ENCODE measurements at regions not wholly inside any gene's neighbourhood (a gene's known extent, or its start where the extent isn't known, plus 50 kb on each side); places are given as distances from the start of the nearest gene placed in this dataset.

DNA sequence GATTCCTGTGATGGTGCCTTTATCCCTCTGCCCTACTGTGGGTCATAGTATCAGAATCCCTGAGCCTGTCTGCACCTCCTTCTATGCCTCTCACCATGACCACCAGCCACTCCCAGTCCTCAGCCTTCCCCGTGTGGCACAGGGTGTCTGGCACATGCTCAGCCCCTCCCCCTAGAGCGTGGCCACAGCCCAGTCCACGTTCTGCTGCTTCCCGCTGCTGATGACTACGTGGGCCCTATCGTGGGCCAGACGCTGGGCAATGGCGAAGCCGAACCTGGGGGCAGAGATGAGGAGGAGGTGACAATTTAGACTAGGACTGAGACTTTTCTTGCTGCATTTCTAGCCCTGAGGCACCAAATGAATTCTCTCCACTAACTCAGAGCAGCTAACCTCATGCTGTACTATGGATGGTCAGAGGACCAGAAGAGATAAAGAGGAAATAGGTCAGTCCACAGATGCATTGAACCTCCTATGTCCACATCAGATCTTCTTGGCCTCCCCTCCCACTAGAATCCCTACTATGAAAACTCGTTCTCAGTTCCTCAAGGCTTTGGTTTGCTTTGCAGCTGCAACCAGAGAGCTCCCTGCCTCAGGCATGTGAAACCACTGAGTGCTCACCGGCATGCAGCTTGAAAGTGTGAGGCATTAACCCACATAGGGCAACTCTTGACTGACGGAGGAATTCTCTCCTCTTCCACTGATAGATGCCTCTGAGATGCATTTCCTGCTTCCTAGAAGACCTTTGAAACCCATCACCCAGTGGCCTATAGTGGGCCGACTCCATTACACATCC is 126.3 kb upstream of the DHRS4 start:
- DNase-seq (ENCODE audit: extremely low read depth in 1 of 11, low read depth in 9 of 11, low spot score in 4 of 11) = no peak

DNA sequence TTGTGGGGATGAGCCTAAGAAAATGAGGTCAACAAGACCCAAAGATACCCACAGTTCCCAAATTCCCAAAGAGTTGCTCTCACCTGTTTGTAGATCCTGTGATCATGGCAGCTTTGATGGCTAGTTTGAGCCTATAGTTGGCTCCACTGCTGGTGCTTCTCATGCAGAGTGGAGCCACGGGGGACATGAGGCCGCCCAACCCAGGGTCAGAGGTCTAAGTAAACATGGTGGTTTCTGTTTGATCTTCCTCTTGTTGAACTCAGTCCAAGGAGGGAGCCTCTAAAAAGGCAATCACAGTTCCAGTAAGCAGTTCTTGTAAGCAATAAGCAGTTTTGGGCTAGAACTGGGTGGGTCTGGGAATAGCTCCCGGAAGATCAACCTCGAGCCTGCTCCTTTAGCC is 125.6 kb upstream of the DHRS4 start:
- DNase-seq (ENCODE audit: extremely low read depth in 1 of 11, low read depth in 9 of 11, low spot score in 4 of 11) = no peak

DNA sequence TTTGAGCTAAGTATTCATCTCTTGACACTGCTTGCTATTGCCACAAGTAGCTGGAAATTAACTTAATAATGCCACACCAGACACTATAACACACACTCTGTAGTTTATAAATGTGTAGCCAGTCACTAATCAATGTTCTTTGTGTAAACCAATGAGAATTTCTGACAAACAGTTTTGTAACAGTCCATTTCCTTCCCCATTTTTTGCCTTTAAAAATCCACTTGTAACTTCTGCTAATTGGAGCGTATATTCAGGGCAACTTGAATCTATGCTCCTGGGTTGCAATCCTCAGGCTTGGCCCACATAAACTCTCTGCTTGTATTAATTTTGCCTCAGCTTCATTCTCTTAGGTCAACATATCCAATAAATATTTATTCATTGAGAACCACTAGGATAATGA is 125.0 kb upstream of the DHRS4 start:
- no peak for DNase-seq (ENCODE audit: extremely low read depth in 1 of 11, low read depth in 9 of 11, low spot score in 4 of 11)

DNA sequence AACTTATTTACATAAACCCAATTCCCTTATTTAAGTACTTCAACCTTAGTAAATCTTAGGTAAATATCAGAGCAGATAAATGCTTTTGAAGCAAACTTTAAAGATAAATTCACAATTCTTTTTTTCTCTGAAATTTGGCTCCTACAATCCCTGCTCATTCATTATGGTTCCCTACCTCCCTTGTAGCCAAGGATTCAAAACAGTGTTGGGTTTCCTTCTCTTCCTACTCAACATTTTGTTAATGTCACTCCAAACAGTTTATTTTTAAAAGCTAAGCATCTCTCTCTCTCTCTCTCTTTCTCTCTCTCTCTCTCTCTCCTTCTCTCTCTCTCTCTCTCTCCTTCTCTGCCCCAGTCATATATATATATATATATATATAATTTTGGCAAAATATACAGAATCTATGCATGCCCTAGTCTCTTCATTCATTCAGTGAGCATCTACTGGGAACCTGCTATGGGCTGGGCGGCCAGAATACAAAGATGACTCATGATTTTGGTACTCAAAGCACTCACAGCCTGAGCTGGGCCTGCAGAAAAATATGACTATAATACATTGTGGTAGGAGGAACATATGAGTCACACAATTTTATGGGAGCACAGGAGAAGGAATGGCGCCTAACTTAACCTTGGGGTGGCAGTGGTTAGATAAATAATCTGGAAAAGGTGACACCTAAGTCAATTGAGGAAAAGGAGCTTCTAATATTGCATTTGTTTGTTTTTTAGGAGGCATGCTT is 123.7 kb upstream of the DHRS4 start:
- DNase-seq (ENCODE audit: extremely low read depth in 1 of 11, low read depth in 9 of 11, low spot score in 4 of 11) = no peak

DNA sequence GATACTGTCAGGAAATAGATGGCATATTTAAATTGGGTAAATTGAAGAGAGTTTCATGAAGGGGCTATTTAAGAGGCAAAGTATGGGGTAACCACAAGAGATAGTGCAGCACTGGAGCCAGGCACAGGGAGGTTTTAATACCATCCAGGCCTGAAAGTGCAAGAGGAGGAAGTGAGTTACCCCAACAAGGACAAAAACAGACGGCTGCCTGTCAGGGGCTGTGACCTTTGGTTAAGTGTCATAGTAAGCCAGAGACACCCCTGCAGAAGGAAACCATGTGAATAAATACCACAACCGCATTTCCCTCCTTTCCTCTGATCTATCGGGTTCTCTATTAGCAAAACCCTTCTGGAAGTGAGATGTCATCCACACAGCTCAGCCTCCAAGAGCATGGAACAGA is 122.0 kb upstream of the DHRS4 start:
- DNase-seq (ENCODE audit: extremely low read depth in 1 of 11, low read depth in 9 of 11, low spot score in 4 of 11) = no peak

DNA sequence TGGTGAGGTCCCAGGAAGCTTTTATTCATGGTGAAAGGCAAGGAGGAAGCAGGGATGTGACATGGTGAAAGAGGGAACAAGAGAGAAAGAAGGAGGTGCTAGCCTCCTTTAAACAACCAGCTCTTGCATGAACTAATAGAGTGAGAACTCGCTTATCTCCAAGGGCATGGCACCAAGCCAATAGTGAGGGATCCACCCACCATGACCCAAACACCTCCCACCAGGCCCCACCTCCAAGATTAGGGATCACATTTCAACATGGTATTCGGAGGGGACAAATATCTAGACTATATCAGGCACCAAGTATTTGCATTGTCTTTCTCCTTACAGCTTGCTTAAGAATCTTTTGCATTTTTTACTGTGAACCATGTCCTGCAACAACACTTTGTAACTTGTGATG is 91.9 kb upstream of the DHRS4 start:
- DNase-seq (ENCODE audit: extremely low read depth in 1 of 11, low read depth in 9 of 11, low spot score in 4 of 11) = no peak

DNA sequence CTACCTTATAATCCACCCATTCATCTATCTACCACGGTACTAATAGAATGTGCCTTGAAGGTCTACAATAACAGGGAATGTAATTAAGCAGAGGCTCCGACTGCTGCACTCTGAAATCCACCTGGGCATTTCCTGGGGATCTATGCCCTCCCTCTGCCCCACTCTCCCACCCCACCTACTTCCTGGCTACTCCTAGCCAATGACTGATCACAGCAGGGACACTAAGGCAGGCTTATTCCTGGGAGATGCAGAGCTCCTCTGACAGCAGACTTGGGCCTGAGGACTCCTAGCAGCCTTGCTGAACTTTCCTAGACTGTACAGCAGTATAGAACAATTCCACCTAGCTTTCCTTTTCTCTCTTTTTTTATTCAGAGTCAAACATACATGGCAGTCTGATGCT is 91.1 kb upstream of the DHRS4 start:
- DNase-seq (ENCODE audit: extremely low read depth in 1 of 11, low read depth in 9 of 11, low spot score in 4 of 11) = no peak

DNA sequence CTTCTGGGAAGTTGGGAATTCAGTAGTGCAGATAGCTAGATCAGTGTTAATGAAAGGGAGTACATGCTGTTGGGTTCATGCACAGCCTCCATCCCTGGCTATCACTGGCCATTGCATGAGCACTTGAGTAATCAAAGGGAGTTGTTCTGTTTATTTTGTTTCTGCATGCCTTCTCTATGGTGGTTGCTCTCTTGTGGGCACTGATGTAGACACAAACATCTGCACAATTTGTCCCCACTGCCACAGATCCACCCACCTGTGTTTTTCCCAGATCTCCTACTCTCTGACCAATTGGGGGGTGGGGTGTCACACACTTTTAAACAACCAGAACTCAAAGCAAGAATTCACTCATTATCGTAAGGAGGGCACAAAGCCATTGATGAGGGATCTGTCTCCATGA is 89.7 kb upstream of the DHRS4 start:
- DNase-seq (ENCODE audit: extremely low read depth in 1 of 11, low read depth in 9 of 11, low spot score in 4 of 11) = no peak

DNA sequence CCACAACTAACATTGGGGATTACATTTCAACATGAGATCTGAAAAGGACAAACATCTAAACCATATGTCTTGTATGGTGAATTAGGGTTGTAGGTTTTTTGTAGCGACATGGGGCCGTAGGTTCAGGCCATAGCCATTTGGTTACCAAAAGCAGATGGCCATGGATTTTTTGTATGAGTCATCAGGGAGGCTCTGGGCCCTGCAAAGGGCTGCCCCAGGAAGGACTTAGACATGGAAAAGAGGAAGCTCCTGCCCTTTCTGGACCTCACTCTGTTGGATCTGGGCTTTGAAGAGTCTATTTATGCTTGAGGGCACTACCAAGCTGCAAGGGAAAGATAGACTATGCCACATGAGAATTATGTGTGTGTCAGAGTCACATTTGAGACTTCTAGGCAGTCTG is 89.3 kb upstream of the DHRS4 start:
- DNase-seq (ENCODE audit: extremely low read depth in 1 of 11, low read depth in 9 of 11, low spot score in 4 of 11) = no peak

DNA sequence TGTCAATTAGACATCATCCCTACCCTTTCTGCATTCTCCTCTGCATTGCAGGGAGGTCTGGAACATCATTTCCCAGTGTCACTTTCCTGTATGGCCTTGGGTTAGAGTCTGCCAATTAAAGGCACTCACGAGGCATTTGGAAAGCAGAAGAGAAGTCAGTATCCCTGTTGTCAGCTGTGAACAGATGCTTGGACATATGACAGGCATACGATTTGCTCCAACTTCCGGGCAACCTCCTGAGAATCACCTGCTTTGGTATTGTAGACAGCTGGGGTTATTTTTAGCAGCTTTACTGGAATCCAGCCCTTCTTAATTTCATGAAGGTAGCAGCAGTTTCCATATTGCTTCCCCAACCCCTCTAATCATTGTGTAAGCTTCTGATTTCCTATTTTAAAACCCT is 88.7 kb upstream of the DHRS4 start:
- DNase-seq (ENCODE audit: extremely low read depth in 1 of 11, low read depth in 9 of 11, low spot score in 4 of 11) = no peak

DNA sequence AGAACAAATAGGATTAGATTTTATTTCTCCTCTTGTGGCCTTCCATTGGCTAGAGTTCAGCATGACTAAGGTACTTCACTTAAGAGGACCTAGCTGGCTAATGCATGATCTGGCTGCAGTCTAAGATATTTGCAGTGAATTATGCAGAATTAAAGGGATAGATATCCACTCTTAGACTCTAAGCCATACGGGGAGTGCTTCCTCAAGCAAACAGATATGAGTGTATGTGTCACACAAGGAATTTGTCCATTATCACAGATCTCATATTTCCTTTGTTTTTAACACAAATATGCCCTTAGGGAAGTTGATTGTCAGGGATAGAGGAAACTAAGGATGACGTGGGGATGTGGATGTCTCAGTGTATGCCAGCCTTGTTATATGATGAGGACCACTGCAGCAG is 88.1 kb upstream of the DHRS4 start:
- no peak for DNase-seq (ENCODE audit: extremely low read depth in 1 of 11, low read depth in 9 of 11, low spot score in 4 of 11)

DNA sequence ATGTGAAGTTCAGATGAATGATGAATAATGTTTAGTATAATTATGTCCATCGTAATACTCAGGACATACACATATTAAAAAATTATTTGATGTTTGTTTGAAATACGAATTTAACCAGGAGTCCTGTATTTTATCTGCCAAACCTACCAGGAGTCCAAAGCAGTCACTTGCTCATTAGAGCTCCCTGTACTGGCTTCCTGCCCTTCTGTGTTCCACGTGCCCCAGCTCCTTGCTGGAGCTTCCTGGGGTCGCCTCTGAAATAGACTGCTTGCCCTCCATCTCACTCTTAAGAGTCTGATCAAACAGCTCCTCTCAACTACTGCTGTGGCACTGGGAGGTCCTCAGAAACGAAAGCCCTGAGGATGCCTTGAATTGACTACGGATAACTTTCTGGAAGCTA is 87.3 kb upstream of the DHRS4 start:
- no peak for DNase-seq (ENCODE audit: extremely low read depth in 1 of 11, low read depth in 9 of 11, low spot score in 4 of 11)

DNA sequence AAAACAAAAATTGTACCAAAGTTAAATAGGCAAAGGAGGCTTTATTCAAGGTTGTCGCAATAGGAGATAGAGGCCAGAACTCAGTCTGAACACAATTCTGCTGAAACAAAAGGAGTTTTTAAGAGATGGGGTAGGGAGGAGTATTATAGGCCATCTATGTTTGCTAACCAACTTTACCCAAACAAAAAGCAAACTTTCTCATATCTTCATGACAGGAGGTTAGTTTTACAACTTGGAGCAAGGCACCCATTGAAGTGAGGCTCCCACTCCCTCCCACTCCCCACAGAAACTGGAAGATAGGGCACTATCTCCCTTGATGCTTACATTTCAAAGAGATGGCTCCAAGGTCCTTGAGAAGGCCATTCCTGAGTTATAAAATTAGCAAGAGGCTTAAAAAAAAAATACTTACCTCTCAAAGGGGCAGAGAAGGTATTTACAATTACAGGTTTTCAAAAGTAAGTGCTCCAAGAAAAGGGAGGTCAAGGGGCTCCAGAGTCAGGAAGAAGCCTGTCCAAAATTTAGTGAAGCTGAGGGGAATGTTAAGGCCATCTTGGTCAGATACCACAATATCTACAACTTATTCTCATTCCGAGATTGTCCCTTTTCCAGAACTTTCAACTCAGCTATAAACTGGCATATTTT is 84.4 kb upstream of the DHRS4 start:
- DNase-seq (ENCODE audit: extremely low read depth in 1 of 11, low read depth in 9 of 11, low spot score in 4 of 11) = no peak

DNA sequence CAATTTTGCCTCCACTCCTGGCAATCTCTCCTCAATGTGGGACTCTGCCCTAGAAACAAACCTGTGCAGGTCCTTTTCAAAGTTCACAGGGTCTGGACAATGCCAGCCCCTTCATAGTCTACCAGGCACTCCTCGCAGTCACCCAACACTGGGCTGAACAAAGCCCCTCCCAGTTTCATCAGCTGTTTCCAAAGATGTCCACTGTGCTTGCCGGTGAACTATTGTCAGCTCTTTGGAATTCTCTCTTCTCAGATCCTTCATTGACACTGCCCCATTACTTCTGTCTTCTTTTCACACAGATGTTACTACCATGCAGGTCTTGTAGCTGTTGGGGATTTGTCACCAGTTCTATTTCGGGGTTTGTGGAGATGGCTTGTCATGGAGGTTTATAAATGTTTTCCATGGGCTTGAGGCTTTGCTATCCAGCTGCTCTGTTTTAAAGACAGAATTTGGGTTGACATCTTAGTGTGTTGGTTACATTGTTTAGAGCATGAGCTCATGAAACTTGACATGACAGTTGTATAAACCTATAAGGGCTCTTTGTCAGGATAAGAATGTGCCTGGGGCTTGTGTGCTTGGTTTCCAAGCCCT is 77.3 kb upstream of the DHRS4 start:
- DNase-seq (ENCODE audit: extremely low read depth in 1 of 11, low read depth in 9 of 11, low spot score in 4 of 11) = no peak

DNA sequence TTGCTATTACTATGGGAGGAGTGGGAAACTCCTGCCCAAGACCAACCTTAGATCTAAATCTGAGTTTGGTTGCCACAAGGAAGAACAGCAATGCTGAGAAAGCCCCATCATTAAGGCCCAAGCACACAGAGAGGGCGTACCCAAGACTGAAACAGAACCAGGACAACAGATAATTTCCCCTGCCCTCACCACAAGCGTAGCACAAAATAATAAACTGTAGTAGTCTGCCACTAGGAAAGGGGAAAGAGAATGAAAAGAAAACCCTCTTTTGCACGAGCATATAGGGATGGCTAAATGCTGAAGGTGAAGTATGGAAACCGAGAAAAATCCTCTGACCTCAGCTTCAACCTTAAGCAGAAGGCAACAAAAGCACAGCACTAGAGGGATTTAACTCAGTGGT is 76.5 kb upstream of the DHRS4 start:
- no peak for DNase-seq (ENCODE audit: extremely low read depth in 1 of 11, low read depth in 9 of 11, low spot score in 4 of 11)

DNA sequence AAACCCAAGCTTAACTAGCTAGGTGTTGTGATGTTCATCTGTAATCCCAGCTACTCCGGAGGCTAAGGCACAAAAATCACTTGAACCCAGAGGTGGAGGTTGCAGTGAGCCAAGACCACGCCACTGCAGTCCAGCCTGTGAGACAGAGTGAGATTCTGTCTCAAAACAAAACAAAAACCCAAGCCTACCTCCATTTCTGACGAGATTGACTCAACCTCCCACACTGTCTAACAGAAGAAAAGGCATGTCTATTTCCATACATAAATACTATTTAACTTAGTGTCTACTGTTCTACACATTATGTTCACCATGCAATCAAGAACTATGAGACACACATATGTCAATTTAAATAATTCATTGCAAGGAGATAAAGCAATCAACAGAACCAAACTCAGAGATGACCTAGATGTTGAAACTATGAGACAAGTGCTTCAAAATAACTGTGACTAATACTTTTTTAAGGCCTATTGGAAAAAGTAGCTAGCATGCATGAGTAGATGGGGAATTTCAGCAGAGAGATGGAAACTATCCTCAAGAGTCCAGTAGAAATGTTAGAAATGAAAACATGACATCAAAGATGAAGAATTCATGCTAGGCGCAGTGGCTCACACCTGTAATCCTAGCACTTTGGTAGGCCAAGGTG is 75.9 kb upstream of the DHRS4 start:
- DNase-seq (ENCODE audit: extremely low read depth in 1 of 11, low read depth in 9 of 11, low spot score in 4 of 11) = no peak

DNA sequence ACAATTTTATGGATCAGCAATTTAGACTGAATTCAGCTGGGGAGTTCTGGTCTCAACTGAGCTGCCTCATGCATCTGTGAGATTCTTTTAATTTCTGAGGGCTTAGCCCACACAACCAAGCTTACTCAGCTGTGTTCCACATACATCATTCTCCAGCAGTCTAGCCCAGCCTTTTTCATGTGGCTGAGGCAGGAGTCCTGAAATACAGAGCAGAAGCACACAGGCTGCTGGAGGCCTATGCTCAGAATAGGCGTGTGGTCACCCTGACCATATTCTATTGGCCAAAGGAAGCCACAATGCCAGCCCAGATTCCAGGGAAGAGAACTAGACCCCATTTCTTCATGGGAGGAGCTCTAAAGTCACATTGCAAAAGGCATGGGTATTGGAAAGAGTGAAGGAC is 72.3 kb upstream of the DHRS4 start:
- peak in 2 of 11 donors; percentile 16 to 31 for DNase-seq (ENCODE audit: extremely low read depth in 1 of 11, low read depth in 9 of 11, low spot score in 4 of 11)

DNA sequence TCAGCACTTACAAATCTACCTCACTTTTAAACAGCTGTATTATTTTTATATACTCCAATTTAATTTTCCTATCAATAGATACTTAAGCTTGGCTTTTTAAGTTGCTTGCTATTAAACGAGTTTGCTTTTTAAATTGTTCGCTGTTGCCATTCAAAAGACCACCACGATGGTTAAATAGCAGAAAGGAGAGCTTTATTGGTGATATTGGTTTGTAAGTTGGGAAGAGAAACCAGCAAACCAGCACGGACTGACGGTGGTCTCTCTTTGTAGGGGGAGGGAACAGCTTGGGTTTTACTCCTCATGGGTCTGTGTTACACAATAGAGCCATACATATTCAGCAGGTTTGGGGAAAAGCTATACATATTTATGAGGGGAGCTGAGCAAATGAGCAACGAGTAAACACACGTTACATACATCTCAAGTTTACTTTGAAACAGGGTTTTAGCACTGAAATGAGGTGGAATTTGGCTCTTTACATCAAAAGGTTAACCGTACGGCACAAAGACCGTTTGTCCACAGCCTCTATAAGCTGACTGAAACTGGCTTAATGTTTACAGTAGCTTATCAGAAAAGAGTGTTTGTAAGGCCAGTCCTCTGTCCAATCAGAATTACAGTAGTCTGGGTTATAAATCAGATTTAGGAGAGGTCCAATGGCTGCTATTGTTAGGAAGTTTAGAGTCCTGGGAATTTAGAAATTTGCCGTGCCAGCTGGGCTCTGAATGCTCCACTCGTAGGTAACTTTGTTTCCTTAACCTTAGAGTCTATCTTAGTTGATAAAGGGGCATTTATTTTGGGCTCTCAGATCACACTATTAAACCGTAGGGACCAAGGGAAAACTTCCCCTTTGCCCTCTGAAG is 69.7 kb upstream of the DHRS4 start:
- peak in 6 of 11 donors; percentile 12 to 36 (median 14) for DNase-seq (ENCODE audit: extremely low read depth in 1 of 11, low read depth in 9 of 11, low spot score in 4 of 11)

DNA sequence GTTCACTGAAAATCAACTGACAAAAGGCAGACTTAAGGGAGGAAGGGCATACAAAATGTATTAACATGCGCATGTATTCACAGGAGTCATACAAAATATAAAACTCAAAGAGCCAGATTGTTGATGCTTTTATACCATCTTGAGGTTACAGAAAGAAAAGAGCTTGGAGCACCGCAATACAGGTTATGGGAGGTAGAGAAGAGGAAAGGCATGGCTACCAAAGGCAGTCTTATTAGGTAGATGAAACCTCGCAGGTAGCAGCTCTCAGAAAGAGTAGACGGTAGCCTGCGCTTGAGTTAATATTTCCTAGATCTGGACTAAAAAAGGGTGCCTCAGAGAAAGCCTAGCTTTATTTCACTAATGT is 69.0 kb upstream of the DHRS4 start:
- no peak for DNase-seq (ENCODE audit: extremely low read depth in 1 of 11, low read depth in 9 of 11, low spot score in 4 of 11)

All from renal cortex interstitium (tissue), 11 donors.